ENCODE measurements at regions not wholly inside any gene's neighbourhood (a gene's known extent, or its start where the extent isn't known, plus 50 kb on each side); places are given as distances from the start of the nearest gene placed in this dataset.

- TF ChIP-seq CTCF (conservative IDR thresholded peaks at IDR 0.05) (no peak), ZFX (IDR thresholded peaks at IDR 0.05) (no peak)
These were observed 230.8 kb downstream of the OSR1 start for GRCh38 chr2:19127616-19128015.
